NCI-H446 treated with DMSO at 0.1 percent for 48 hours (cell line): ENCODE measurements at regions not wholly inside any gene's neighbourhood (a gene's known extent, or its start where the extent isn't known, plus 50 kb on each side); places are given as distances from the start of the nearest gene placed in this dataset.
"Not testable (repeated sequence)": the region's sequence is repeated elsewhere in the genome, so short reads cannot be mapped to it uniquely, and the experiment has no call there.

ENCODE experiments used
- DNase-seq: peaks from one replicate; lab custom pipeline; 2025; lab: John Stamatoyannopoulos, UW

GRCh38 chr14:59116984-59117415 lies 71.5 kb upstream of the DAAM1 start:
- no peak for DNase-seq

GRCh38 chr14:59117754-59118528 lies 70.5 kb upstream of the DAAM1 start:
- no peak for DNase-seq

DNA sequence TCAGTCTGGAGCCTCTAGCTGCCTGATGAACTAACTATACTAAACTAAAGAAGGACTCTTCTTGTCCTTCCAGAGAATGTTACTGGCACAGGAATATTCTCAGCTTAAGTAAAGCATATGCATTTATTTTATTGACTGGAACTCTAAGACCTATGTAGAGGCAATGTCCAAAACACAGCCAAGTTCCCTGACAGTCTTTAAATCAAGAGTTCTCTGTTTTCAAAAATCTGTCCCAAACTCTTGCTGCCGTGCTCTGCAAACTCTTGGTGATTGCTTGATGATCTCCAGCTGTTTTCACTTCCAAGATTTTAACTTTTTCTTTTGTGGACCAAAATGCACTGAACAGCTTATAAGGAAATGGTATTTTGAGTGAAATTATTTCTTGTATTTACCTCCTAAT lies 67.5 kb upstream of the DAAM1 start:
- DNase-seq: no peak

- no peak for DNase-seq
Observed at GRCh38 chr14:59123531-59123930, 64.9 kb upstream of the DAAM1 start.

DNA sequence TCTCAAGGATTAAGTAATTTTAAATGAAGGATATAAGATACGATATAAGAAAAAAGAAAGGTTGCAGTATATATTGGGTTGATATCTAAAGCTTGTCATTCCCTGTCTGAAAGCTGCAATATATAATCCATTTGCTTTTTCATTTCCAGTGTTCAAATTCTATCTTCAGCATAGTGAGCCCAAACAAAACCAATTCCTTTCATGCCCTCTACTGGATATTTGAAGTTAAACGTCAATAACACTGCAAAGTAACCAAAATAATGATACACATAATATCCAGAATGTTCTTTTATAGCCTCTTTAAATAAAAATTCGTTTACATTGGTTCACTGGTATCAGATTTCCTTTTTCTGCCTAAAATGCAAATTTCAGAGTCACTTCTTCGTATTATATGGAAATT lies 64.5 kb upstream of the DAAM1 start:
- peak; percentile 24 for DNase-seq

DNA sequence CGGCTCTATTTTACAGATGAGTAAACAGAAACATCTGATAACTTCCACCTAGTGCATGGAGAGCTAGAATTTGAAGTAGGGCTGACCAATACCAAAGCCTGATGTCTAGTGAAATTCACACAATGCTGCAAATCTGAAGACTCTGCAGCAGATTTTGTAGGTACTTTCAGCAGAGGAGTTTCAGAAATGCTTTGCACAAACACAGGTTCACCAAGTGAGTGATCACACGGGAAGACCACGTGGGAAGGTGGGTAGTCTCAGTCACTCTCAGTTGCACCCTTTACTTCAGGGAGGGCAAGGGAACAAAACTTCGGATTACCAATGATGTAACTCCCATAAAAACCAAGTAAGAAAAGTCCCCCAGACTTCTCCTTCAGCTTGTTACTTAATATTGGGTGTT lies 63.3 kb upstream of the DAAM1 start:
- DNase-seq: no peak

GRCh38 chr14:59126714-59127436 lies 61.6 kb upstream of the DAAM1 start:
- peak; percentile 53 for DNase-seq

GRCh38 chr14:59127437-59127732 lies 61.1 kb upstream of the DAAM1 start:
- no peak for DNase-seq

DNA sequence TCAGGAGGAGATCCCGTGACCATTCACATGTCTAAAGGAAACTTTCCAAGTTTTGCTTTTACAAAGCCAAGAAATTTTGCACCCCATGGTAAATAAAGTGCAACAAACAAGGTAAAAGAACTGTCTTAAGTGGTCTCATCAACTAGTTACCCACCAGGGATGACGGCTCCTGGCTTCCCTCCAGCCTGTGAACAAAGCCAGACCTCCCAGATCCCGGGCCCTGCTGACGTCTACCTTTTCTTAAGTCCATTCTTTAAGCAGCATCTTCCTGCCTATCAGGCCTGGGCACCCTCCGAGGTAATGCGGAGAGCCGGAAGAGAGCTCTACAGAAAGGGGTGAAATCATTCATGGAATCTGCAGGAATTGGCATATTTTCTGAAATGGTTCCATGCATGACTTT lies 58.0 kb upstream of the DAAM1 start:
- no peak for DNase-seq

GRCh38 chr14:59131938-59132795 lies 56.3 kb upstream of the DAAM1 start:
- no peak for DNase-seq

GRCh38 chr14:59132796-59133494 lies 55.5 kb upstream of the DAAM1 start:
- no peak for DNase-seq

DNA sequence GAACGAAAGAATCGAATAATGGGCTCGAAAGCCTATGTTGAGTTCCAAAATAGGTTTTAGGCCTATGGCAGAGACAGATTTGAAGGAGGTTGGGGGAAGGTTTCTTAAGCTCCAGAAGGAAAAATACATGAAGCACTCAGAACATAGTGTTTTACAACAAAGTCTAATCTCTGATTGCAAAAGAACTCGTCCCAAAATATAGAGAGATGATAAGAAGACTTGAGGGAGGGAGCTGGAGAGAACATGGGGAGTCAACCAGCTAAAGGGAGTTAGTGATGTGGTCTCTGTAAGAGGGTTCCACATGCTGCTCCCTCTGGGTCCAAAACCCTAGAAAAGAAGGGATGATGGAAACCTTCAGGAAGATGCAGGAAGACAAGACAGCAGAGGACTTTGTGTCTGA lies 54.8 kb upstream of the DAAM1 start:
- no peak for DNase-seq

DNA sequence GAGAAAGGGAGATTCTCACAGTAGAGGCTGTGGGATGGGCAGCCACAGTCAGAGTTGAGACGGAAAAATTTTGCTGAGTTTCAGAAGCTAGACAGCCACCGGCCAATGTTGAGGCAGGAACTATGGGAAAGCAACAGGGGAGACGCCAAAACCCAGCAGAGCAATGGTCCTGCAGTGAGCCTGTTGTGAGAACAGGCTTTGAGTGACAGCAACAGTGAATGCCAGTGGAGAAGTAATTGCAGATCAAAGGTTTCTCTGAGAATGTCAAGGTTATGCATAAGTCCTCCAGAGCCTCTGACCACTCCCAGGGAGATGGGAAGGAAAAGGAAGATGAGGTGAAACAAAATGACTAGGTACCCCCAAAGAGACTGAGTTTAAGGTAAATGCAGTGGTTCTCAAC lies 54.2 kb upstream of the DAAM1 start:
- no peak for DNase-seq

DNA sequence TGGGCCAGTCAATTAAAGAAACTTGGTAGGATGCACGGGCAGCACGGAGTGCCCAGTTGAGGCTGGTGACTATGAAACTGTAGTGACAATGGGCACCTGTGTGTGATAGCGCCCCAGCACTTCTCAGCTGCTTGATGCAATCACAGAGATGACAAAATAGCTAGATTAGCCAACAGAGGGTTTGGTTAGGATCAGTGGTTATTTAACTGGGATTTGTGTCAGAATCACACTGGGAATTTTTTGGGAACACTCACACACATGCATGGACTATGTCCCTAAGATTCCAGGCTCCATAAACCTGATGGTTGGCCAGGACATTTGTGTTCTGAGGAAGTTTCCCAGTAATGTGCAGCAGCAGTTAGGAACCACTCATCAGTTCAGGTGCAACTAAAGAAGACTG lies 51.2 kb upstream of the DAAM1 start:
- DNase-seq: no peak

DNA sequence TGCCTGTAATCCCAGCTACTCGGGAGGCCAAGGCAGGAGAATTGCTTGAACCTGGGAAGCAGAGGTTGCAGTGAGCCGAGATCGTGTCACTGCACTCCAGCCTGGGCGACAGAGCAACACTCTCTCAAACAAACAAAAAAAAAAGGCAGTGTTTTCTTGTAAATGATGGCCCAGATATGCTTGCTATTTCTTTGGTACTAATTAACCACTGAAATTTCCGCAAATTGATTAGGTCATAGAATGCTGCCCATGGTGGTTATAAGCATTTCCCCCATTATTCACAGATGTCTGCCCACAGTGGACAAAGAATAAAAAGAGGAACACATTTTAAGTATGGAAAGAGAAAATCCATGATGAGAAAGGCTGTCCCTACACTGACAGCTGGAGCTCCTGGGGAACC lies 49.9 kb upstream of the DAAM1 start:
- not testable (repeated sequence) for DNase-seq
